ENCODE measurements at regions not wholly inside any gene's neighbourhood (a gene's known extent, or its start where the extent isn't known, plus 50 kb on each side); places are given as distances from the start of the nearest gene placed in this dataset.

DNA sequence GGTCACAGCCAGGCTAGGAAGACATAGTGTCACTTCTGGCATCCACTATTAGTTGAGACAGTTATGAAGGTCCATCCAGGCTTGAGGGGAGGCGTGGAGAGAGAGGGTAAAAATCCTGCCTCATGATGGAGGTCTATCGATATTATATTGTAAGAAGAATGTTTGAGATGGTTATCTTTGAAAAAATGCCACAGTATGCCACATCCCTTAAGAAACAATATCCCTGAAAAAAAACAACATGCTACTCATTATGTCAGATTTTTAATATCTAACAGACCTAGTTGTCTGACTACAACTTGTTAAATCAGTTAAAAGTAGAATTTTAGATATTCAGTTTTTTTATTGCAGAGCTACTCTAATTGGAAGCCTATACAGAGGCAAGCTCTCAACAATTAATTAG lies 121.7 kb upstream of the SLC5A12 start:
- TF ChIP-seq, protein P1, sequence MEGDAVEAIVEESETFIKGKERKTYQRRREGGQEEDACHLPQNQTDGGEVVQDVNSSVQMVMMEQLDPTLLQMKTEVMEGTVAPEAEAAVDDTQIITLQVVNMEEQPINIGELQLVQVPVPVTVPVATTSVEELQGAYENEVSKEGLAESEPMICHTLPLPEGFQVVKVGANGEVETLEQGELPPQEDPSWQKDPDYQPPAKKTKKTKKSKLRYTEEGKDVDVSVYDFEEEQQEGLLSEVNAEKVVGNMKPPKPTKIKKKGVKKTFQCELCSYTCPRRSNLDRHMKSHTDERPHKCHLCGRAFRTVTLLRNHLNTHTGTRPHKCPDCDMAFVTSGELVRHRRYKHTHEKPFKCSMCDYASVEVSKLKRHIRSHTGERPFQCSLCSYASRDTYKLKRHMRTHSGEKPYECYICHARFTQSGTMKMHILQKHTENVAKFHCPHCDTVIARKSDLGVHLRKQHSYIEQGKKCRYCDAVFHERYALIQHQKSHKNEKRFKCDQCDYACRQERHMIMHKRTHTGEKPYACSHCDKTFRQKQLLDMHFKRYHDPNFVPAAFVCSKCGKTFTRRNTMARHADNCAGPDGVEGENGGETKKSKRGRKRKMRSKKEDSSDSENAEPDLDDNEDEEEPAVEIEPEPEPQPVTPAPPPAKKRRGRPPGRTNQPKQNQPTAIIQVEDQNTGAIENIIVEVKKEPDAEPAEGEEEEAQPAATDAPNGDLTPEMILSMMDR (IDR thresholded peaks at IDR 0.05), result no peak
- no peak for TF ChIP-seq POLR2A (IDR thresholded peaks at IDR 0.05)
